Heart left ventricle (tissue), 16 donors: ENCODE measurements at regions not wholly inside any gene's neighbourhood (a gene's known extent, or its start where the extent isn't known, plus 50 kb on each side); places are given as distances from the start of the nearest gene placed in this dataset.
A peak's percentile ranks its signal among the peaks of the same experiment; 100 is the strongest.
"Not testable (repeated sequence)": the region's sequence is repeated elsewhere in the genome, so short reads cannot be mapped to it uniquely, and the experiment has no call there.

Source experiments
- ATAC-seq, 4 donors: fragments of 200-7000 bp; cut with Tn5 transposase; one replicate each; pipeline ENCODE4 v1.9.1; 2020 to 2022; ENCODE audit warnings: moderate library complexity in 4 of 4, mild to moderate bottlenecking in 3 of 4, moderate number of reproducible peaks in 1 of 4
- DNase-seq, 5 donors: peaks; one replicate each; pipeline ENCODE4 v3.0.0-alpha.2; 2020
- H3K27ac ChIP-seq, 12 donors: fragments of 200-600 bp; sonication (generic) in 4 of 12; one replicate each; pipeline versions ENCODE4 v1.5.0 to v1.8.0; 2016 to 2022; ENCODE audit warnings: mild to moderate bottlenecking in 2 of 12
- H3K27me3 ChIP-seq, 9 donors: fragments of 200-600 bp; sonication (generic) in 2 of 9; one replicate each; pipeline versions ENCODE4 v1.5.1 to v1.8.0; 2016 to 2022; ENCODE audit warnings: mild to moderate bottlenecking in 3 of 9
- H3K36me3 ChIP-seq, 9 donors: fragments of 200-600 bp; sonication (generic) in 2 of 9; one replicate each; pipeline versions ENCODE4 v1.5.0 to v1.8.0; 2018 to 2022; ENCODE audit warnings: mild to moderate bottlenecking in 2 of 9
- H3K4me1 ChIP-seq, 12 donors: fragments of 200-600 bp; sonication (generic) in 4 of 12; one replicate each; pipeline versions ENCODE4 v1.5.0 to v1.8.0; 2016 to 2022; ENCODE audit warnings: mild to moderate bottlenecking in 3 of 12
- H3K4me3 ChIP-seq, 12 donors: fragments of 200-600 bp; sonication (generic) in 4 of 12; one replicate each; pipeline versions ENCODE4 v1.5.0 to v1.8.0; 2017 to 2022; ENCODE audit warnings: mild to moderate bottlenecking in 9 of 12, moderate library complexity in 4 of 12
- H3K9me3 ChIP-seq, 12 donors: fragments of 200-600 bp; sonication (generic) in 4 of 12; one replicate each; pipeline versions ENCODE4 v1.5.0 to v1.8.0; 2016 to 2022; ENCODE audit warnings: mild to moderate bottlenecking in 1 of 12
- POLR2A ChIP-seq, 2 donors: fragments of 450-650 bp; IDR thresholded peaks; one replicate each; pipeline ENCODE4 v1.6.1; 2017; ENCODE audit warnings: antibody characterized with exemption in 2 of 2, mild to moderate bottlenecking in 2 of 2, moderate library complexity in 2 of 2
- WGBS, 4 donors: extraction: QIAGEN DNeasy Blood & Tissue Kit in 2 of 4; methylation state at CpG; one replicate each; pipeline versions ENCODE4 v1.1.5 to v1.1.7; 2013 to 2018; 5-methylcytosine and 5-hydroxymethylcytosine counted together
- intact Hi-C, 10 donors: fragments of 100-400 bp; cut with DNase I; formaldehyde crosslinking; loops; one replicate each; pipeline versions ENCODE4 v1.11.1 to v1.14.2; 2022
- TF ChIP-seq, protein P1 (sequence below), 12 donors: fragments of 200-600 bp; sonication (generic) in 4 of 12; IDR thresholded peaks; one replicate each; pipeline versions ENCODE4 v1.5.0 to v1.8.0; 2018 to 2022; ENCODE audit warnings: antibody characterized with exemption in 12 of 12, mild to moderate bottlenecking in 5 of 12
- donor health status: ischemic (EF 13 %, LVEDD 7.1; RV severe dilation, severe dysfunction).
- donor health status: healthy with polysubstance abuse.
- donor health status: DM: no; HTN: yes; CAD: no.
- donor health status: DM: no; HTN: no; CAD: no.
- donor health status: ischemic (EF 25% LVEDD 6.9; RV normal size, moderate dysfunction).
- donor health status: ischemic (EF 25% LVEDD 5.7; RV mildly dilated, moderate dysfunction).
- donor health status: healthy.
- donor health status: DM: yes; HTN: yes; CAD: no.
- donor health status: ischemic (EF 35%, LVEDD 5.7; RV mildly dilated, moderate dysfunction).
- donor health status: nonischemic (EF 11% LVEDD 7.7; RV severe dilation, severe dysfunction).
- donor health status: DM: yes; HTN: yes; CAD: no.
- donor health status: PGD.
- donor health status: ischemic (EF 29% LVEDD 5.4; RV normal size, mild dysfunction).
- donor health status: nonischemic (EF 23%, LVEDD 6.1; RV moderate dilation, normal function).

DNA sequence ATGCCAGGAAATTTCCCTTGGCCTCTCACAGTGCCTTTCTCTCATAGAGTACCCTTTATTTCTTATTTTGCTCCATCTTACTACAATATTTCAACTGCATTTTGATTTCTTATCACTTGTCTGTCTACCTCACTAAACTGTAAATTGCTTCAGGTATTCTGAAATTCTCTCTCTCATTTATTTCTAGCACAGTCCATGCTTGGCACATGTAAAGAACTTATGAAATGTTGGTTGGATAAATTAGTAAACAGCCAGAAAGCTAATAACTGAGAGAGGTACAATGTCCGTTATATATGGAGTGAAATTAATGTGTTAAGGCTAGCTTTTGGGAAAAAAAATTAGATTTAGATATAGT lies 138.3 kb upstream of the RFC3 start:
- Histone ChIP-seq H3K27ac (peak overlapping the region in 11 of 12 donors; percentile 9 to 73 (median 35)), H3K27me3 (no peaks in the 10 kb centered on the region), H3K4me1 (peaks cover 0 to 39% (median 16%) of the 10 kb centered on the region in 12 donors), H3K9me3 (no peaks in the 10 kb centered on the region), H3K36me3 (no peaks in the 10 kb centered on the region), H3K4me3 (peak overlapping the region in 4 of 12 donors; percentile 7 to 37 (median 22))
- TF ChIP-seq, protein P1, sequence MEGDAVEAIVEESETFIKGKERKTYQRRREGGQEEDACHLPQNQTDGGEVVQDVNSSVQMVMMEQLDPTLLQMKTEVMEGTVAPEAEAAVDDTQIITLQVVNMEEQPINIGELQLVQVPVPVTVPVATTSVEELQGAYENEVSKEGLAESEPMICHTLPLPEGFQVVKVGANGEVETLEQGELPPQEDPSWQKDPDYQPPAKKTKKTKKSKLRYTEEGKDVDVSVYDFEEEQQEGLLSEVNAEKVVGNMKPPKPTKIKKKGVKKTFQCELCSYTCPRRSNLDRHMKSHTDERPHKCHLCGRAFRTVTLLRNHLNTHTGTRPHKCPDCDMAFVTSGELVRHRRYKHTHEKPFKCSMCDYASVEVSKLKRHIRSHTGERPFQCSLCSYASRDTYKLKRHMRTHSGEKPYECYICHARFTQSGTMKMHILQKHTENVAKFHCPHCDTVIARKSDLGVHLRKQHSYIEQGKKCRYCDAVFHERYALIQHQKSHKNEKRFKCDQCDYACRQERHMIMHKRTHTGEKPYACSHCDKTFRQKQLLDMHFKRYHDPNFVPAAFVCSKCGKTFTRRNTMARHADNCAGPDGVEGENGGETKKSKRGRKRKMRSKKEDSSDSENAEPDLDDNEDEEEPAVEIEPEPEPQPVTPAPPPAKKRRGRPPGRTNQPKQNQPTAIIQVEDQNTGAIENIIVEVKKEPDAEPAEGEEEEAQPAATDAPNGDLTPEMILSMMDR (IDR thresholded peaks at IDR 0.05), result no peak
- no peak for TF ChIP-seq POLR2A (IDR thresholded peaks at IDR 0.05)
- intact Hi-C loops, result loop anchor here in 6 of 10 donors (5.0 to 10.0 kb wide), 6 partner anchors 37 to 137 kb away; no protein-coding TSS in a partner anchor
- ATAC-seq, result no peak
- 93 to 98% (median 97%) methylated on average over 1 of the region's 1 CpG for WGBS, 4 donors
- DNase-seq, result no peak

DNA sequence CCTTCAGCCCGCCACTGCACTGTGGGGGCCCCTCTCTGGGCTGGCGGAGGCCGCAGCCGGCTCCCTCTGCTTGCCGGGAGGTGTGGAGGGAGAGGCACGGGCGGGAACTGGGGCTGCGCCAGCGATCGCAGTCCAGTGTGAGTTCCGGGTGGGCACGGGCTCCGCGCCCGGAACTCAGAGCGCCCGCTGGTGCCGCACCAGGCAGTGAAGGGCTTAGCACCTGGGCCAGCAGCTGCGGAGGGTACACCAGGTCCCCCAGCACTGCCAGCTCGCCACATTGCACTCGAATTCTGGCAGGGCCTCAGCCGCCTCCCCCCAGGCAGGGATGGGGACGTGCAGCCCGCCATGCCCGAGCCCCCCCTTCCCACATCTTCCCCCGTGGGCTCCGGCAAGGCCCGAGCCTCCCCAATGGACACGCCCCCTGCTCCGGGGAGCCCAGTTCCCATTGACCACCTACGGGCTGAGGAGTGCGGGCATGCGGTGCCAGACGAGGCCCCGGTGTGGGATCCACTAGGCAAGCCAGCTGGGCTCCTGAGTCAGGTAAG lies 135.9 kb upstream of the RFC3 start:
- H3K9me3 ChIP-seq, result no peaks in the 10 kb centered on the region
- H3K4me1 ChIP-seq, result peaks cover 0 to 23% (median 9%) of the 10 kb centered on the region in 12 donors
- ATAC-seq (no peak), DNase-seq (no peak)
- H3K27ac ChIP-seq, result no peak overlapping the region
- intact Hi-C loops, result loop anchor here in 1 of 10 donors (5.0 kb wide), 1 partner anchor 35 kb away; no protein-coding TSS in a partner anchor
- H3K27me3 ChIP-seq, result no peaks in the 10 kb centered on the region
- WGBS, 4 donors, result 94 to 98% (median 96%) methylated on average over 19 to 35 of the region's 35 CpGs
- no peaks in the 10 kb centered on the region for H3K36me3 ChIP-seq
- TF ChIP-seq POLR2A (IDR thresholded peaks at IDR 0.05), result no peak
- TF ChIP-seq, protein P1 (IDR thresholded peaks at IDR 0.05), result no peak
- H3K4me3 ChIP-seq, result no peak overlapping the region

DNA sequence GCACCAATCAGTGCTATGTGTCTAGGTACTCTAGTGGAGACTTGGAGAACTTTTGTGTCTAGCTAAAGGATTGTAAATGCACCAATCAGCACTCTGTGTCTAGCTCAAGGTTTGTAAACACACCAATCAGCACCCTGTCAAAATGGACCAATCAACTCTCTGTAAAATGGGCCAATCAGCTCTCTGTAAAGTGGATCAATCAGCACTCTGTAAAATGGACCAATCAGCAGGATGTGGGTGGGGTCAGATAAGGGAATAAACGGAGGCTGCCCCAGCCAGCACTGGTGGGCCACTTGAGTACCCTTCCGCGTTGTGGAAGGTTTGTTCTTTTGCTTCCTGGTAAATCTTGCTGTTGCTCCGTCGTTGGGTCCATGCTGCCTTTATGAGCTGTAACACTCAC lies 135.3 kb upstream of the RFC3 start:
- H3K27me3 ChIP-seq, DNase-seq, H3K27ac ChIP-seq, H3K36me3 ChIP-seq, ATAC-seq, H3K9me3 ChIP-seq, H3K4me3 ChIP-seq: not testable (repeated sequence)
- 82 to 93% (median 82%) methylated on average over 5 of the region's 5 CpGs for WGBS, 4 donors
- intact Hi-C loops, result loop anchor here in 1 of 10 donors (5.0 kb wide), 1 partner anchor 35 kb away; no protein-coding TSS in a partner anchor
- H3K4me1 ChIP-seq, result peaks cover 0 to 18% (median 4%) of the 10 kb centered on the region in 12 donors

DNA sequence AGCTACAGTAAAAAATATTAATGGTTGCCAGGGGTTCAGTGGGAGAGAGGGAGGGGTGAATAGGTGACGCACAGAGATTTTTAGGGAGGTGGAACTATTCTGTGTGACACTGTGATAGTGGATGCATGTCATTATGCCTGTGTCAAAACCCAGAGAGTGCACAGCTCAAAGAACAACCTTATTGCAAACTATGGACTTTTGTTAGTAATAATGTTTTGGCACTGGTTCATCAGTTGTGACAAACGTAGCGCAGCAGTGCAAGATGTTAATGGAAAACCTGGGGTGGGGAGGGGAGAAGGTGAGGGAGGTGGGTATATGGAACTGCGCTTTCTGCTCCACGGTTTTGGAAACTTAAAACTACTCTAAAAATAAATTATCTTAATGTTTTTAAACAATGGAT lies 134.6 kb upstream of the RFC3 start:
- ATAC-seq (no peak), DNase-seq (no peak)
- Histone ChIP-seq H3K4me1 (peaks cover 0 to 17% (median 4%) of the 10 kb centered on the region in 12 donors), H3K4me3 (no peak overlapping the region), H3K27me3 (no peaks in the 10 kb centered on the region), H3K27ac (no peak overlapping the region), H3K36me3 (no peaks in the 10 kb centered on the region), H3K9me3 (no peaks in the 10 kb centered on the region)
- WGBS, 4 donors, result 90 to 95% (median 93%) methylated on average over 5 of the region's 5 CpGs
- TF ChIP-seq, protein P1 (IDR thresholded peaks at IDR 0.05), result no peak
- TF ChIP-seq POLR2A (IDR thresholded peaks at IDR 0.05), result no peak
- intact Hi-C loops, result loop anchor here in 1 of 10 donors (5.0 kb wide), 1 partner anchor 34 kb away; no protein-coding TSS in a partner anchor

DNA sequence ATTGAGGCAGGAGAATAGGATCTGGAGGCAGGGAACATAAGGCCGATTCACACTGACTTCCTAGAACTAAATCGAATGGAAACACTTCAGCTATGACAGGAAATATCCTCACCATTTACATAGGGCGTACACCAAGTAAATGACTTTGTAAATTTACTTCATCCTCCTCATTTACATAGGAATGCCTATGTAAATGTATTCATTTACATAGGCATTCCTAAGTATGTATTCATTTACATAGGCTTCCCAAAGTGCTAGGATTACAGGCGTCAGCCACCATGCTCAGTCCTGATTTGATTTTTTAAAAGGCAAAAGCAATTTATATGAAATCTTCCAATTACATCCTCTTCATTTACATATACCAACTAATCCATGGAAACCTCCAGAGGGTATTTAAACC lies 133.1 kb upstream of the RFC3 start:
- ATAC-seq (no peak), DNase-seq (no peak)
- H3K27me3 ChIP-seq, result no peaks in the 10 kb centered on the region
- TF ChIP-seq, protein P1 (IDR thresholded peaks at IDR 0.05), result no peak
- no peak for TF ChIP-seq POLR2A (IDR thresholded peaks at IDR 0.05)
- WGBS, 4 donors, result 72 to 83% (median 76%) methylated on average over 4 of the region's 4 CpGs
- intact Hi-C loops, result loop anchor here in 1 of 10 donors (5.0 kb wide), 1 partner anchor 32 kb away; no protein-coding TSS in a partner anchor
- no peaks in the 10 kb centered on the region for H3K9me3 ChIP-seq
- H3K4me3 ChIP-seq, result no peak overlapping the region
- H3K36me3 ChIP-seq, result no peaks in the 10 kb centered on the region
- H3K4me1 ChIP-seq, result peaks cover 0 to 2% (median 0%) of the 10 kb centered on the region in 12 donors
- H3K27ac ChIP-seq, result no peak overlapping the region
